ENCODE measurements at regions not wholly inside any gene's neighbourhood (a gene's known extent, or its start where the extent isn't known, plus 50 kb on each side); places are given as distances from the start of the nearest gene placed in this dataset.

- TF ChIP-seq TAF1 (IDR thresholded peaks at IDR 0.05; ENCODE audit: borderline replicate concordance, low read depth, low read length) (no peak), POLR2A (IDR thresholded peaks at IDR 0.05; ENCODE audit: low read depth, low read length) (no peak), POLR2AphosphoS5 (IDR thresholded peaks at IDR 0.05; ENCODE audit: low read depth, low read length) (no peak)
These were observed 1574.5 kb upstream of the TENM3 start for GRCh38 chr4:180668732-180669131.
